HepG2 (cell line): ENCODE measurements at regions not wholly inside any gene's neighbourhood (a gene's known extent, or its start where the extent isn't known, plus 50 kb on each side); places are given as distances from the start of the nearest gene placed in this dataset.
A peak's percentile ranks its signal among the peaks of the same experiment; 100 is the strongest.
"Not testable (repeated sequence)": the region's sequence is repeated elsewhere in the genome, so short reads cannot be mapped to it uniquely, and the experiment has no call there.

Experiments
- ATAC-seq: fragments of 200-7000 bp; cut with Tn5 transposase; 3 replicates; pipeline ENCODE4 v1.9.1; 2020; ENCODE audit warnings: mild to moderate bottlenecking, moderate library complexity
- BruUV-seq: library from RNA; stranded (reverse); fragments of 400-500 nt; replicated peaks from 2 replicates; lab custom pipeline; 2021; lab: Mats Ljungman, UMichigan
- CTCF ChIA-PET: fragments of 300-600 bp; formaldehyde crosslinking; extraction: SDS; loops from one replicate; lab custom pipeline; 2021; ENCODE audit warnings: low total read pairs, inconsistent platforms, low intra/inter-chr PET ratio; lab: Yijun Ruan, JAX
- POLR2A ChIA-PET: fragments of 350-600 bp; sonication (Branson Sonifier 250); formaldehyde crosslinking; loops from one replicate; lab custom pipeline; 2020; ENCODE audit warnings: antibody characterized with exemption, inconsistent platforms; lab: Yijun Ruan, JAX
- DNase-seq: peaks from one replicate; pipeline ENCODE4 v3.0.0-alpha.2; 2015; ENCODE audit warnings: low spot score
- FAIRE-seq: peaks from 3 replicates; lab custom pipeline; 2011; peaks lifted over from hg19 to GRCh38; lab: Jason Lieb, UNC
- H2AFZ ChIP-seq: one replicate; pipeline ENCODE4 v1.6.1; 2011; ENCODE audit warnings: low read length, inconsistent platforms
- H3K27ac ChIP-seq: fragments of 300-600 bp; 3 replicates; pipeline ENCODE4 v1.8.0; 2011; ENCODE audit warnings: mixed run types, mild to moderate bottlenecking, mixed read lengths, low read length, inconsistent platforms; ENCODE audit not compliant: insufficient read depth; ENCODE audit errors: extremely low read length
- H3K27me3 ChIP-seq, 2 experiments: fragments of 200-600 bp in 1 of 2; 2 replicates in 1 of 2; 3 replicates in 1 of 2; pipeline versions ENCODE4 v1.6.0 to v1.8.0; 2011; ENCODE audit warnings: low read length in 2 of 2, mild to moderate bottlenecking in 2 of 2, moderate library complexity in 2 of 2, inconsistent platforms in 1 of 2; ENCODE audit not compliant: insufficient read depth in 2 of 2, control insufficient read depth in 1 of 2
- H3K36me3 ChIP-seq, 2 experiments: fragments of 200-600 bp in 1 of 2; replicated peaks in 1 of 2; 2 replicates in 1 of 2; 3 replicates in 1 of 2; pipeline versions ENCODE4 v1.5.1 to v1.8.0; 2011; ENCODE audit warnings: low read length in 2 of 2, inconsistent platforms in 1 of 2; ENCODE audit not compliant: insufficient read depth in 2 of 2, control insufficient read depth in 1 of 2
- H3K4me1 ChIP-seq: 2 replicates; pipeline ENCODE4 v1.5.1; 2012; ENCODE audit warnings: low read length, inconsistent platforms; ENCODE audit not compliant: insufficient read depth
- H3K4me2 ChIP-seq: 2 replicates; pipeline ENCODE4 v1.6.0; 2011; ENCODE audit warnings: low read depth, low read length, inconsistent platforms
- H3K4me3 ChIP-seq, 3 experiments: fragments of 200-600 bp in 1 of 3; sonication (generic), shearing (Covaris generic) in 1 of 3; replicated peaks in 1 of 3; 2 replicates each; pipeline ENCODE4 v1.5.1; 2011 to 2016; ENCODE audit warnings: low read length in 3 of 3, inconsistent platforms in 2 of 3, low read depth in 2 of 3, mild to moderate bottlenecking in 2 of 3, control low read depth in 1 of 3, mixed read lengths in 1 of 3; ENCODE audit not compliant: insufficient read depth in 1 of 3
- H3K79me2 ChIP-seq: one replicate; pipeline ENCODE4 v1.6.1; 2011; ENCODE audit warnings: low read length, inconsistent platforms; ENCODE audit not compliant: insufficient read depth
- H3K9ac ChIP-seq: 2 replicates; pipeline ENCODE4 v1.6.0; 2011; ENCODE audit warnings: mild to moderate bottlenecking, low read depth, low read length, inconsistent platforms; ENCODE audit not compliant: insufficient read depth
- H3K9me3 ChIP-seq: 2 replicates; pipeline ENCODE4 v1.5.1; 2012; ENCODE audit warnings: mild to moderate bottlenecking, low read length
- H4K20me1 ChIP-seq: 2 replicates; pipeline ENCODE4 v1.6.0; 2011; ENCODE audit warnings: inconsistent platforms, mild to moderate bottlenecking, low read length, moderate library complexity; ENCODE audit not compliant: insufficient read depth
- CERS6 ChIP-seq: sonication (generic); formaldehyde crosslinking; IDR thresholded peaks from 2 replicates; pipeline ENCODE4 v1.5.0; 2020; ENCODE audit warnings: missing genetic modification reagents
- HNF4A ChIP-seq: sonication (generic); formaldehyde crosslinking; IDR thresholded peaks from 2 replicates; pipeline ENCODE4 v1.4.0; 2020; ENCODE audit warnings: missing genetic modification reagents
- PBX2 ChIP-seq: IDR thresholded peaks from 2 replicates; pipeline ENCODE4 v1.6.1; 2016; ENCODE audit warnings: control low read depth
- RAD51 ChIP-seq: fragments of 450-650 bp; IDR thresholded peaks from 2 replicates; pipeline ENCODE4 v1.6.1; 2016; ENCODE audit warnings: borderline replicate concordance
- SRSF9 ChIP-seq: fragments of 200-400 bp; formaldehyde crosslinking; IDR thresholded peaks from 2 replicates; pipeline ENCODE4 v1.6.1; 2018; ENCODE audit warnings: borderline replicate concordance, mild to moderate bottlenecking, low read depth, low read length; ENCODE audit not compliant: insufficient read depth, poor library complexity, severe bottlenecking
- ZMYM4 ChIP-seq: sonication (generic); formaldehyde crosslinking; IDR thresholded peaks from 2 replicates; pipeline ENCODE4 v1.8.1; 2023; ENCODE audit warnings: mild to moderate bottlenecking, missing genetic modification reagents
- ZNF687 ChIP-seq: sonication (generic); formaldehyde crosslinking; IDR thresholded peaks from 2 replicates; pipeline ENCODE4 v1.5.1; 2020; ENCODE audit warnings: mild to moderate bottlenecking, missing genetic modification reagents, moderate library complexity
- ZNF761 ChIP-seq: sonication (generic); formaldehyde crosslinking; conservative IDR thresholded peaks from 2 replicates; pipeline ENCODE4 v1.4.0; 2020; ENCODE audit warnings: mild to moderate bottlenecking, missing genetic modification reagents
- WGBS: methylation state at CpG from one replicate; pipeline ENCODE4 v1.1.6; 2017; ENCODE audit warnings: low lambda C conversion rate; 5-methylcytosine and 5-hydroxymethylcytosine counted together
- in situ Hi-C: cut with HindIII; loops from 2 replicates; pipeline ENCODE4 v1.10.0; 2017; ENCODE audit warnings: low pct_unique_long_range_greater_than_20kb; ENCODE audit not compliant: extremely low pct_ligation_motif_present
- intact Hi-C: fragments of 100-400 bp; cut with micrococcal nuclease; formaldehyde crosslinking; loops from one replicate; pipeline ENCODE4 v1.10.0; 2022; ENCODE audit not compliant: unreplicated experiment

- TF ChIP-seq ZNF687 (no peak), ZNF761 (CRISPR knock-in tag) (no peak), PBX2 (CRISPR knock-in tag) (no peak), RAD51 (no peak), CERS6 (CRISPR knock-in tag) (no peak), SRSF9 (no peak)
These were observed 61.9 kb upstream of the ENPP6 start (continued) for GRCh38 chr4:184279496-184280061.

- FAIRE-seq, DNase-seq, H3K4me2 ChIP-seq, H4K20me1 ChIP-seq, BruUV-seq, ATAC-seq, H3K27me3 ChIP-seq, intact Hi-C loops, H3K79me2 ChIP-seq, CTCF ChIA-PET, H3K9ac ChIP-seq, H3K36me3 ChIP-seq, H3K4me3 ChIP-seq, POLR2A ChIA-PET, H3K27ac ChIP-seq, in situ Hi-C loops, H2AFZ ChIP-seq: not testable (repeated sequence)
- H3K9me3 ChIP-seq = peaks cover 20% of the 10 kb centered on the region; the same call in 1 of the 2 replicates
- H3K4me1 ChIP-seq = peaks cover 56% of the 10 kb centered on the region
- TF ChIP-seq ZMYM4 (CRISPR knock-in tag) (peak; percentile 57; the same call in 1 of the 2 replicates), HNF4A (CRISPR knock-in tag) (peak; percentile 26; the same call in 1 of the 2 replicates)
These were observed 60.1 kb upstream of the ENPP6 start for GRCh38 chr4:184277769-184278168.

GRCh38 chr4:184277010-184277409, 59.3 kb upstream of the ENPP6 start:
- Histone ChIP-seq H3K4me1 (peaks cover 49% of the 10 kb centered on the region), H3K9me3 (peaks cover 20% of the 10 kb centered on the region; the same call in 1 of the 2 replicates)
- H3K4me2 ChIP-seq, DNase-seq, ATAC-seq, CTCF ChIA-PET, FAIRE-seq, in situ Hi-C loops, intact Hi-C loops, BruUV-seq, H2AFZ ChIP-seq, H3K36me3 ChIP-seq, H3K4me3 ChIP-seq, H4K20me1 ChIP-seq, H3K79me2 ChIP-seq, H3K9ac ChIP-seq, H3K27ac ChIP-seq, H3K27me3 ChIP-seq, POLR2A ChIA-PET: not testable (repeated sequence)
- 43% methylated on average over 3 of the region's 3 CpGs for WGBS
